ENCODE measurements at regions not wholly inside any gene's neighbourhood (a gene's known extent, or its start where the extent isn't known, plus 50 kb on each side); places are given as distances from the start of the nearest gene placed in this dataset.

DNA sequence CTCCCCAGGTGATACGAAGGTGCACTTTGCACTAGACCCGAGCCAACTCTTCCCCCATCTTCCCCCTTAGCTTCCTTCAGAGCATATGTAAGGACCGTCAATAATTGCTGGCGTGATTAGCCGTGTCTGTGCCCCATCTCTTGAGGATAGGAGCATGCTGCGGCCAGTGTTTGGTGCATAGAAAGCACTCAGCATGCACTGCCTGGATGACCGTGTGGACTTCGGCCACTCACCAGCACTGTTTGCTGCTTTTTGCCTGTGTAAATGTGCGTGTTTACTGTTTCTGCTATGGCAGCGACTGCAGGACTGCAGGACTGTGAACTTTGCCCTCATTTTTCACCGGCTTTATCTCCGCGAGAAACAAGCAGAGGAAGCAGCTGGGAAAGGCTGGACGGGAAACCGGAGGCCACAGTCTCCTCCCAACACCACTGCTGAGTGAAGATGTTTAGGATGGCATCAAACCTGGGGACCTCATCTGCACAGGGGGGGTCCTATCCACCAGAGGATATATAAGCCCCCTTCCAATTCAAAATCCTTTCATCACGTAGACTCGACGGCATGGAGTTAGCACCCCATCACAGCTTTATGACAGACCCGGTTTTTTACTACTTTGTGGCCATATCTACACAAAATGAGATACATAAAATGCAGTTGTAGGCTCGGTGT is 150.6 kb upstream of the AFDN start:
- H2AFZ ChIP-seq (ENCODE audit: low read length): no peak overlapping the region
- no peaks in the 10 kb centered on the region for H4K20me1 ChIP-seq (ENCODE audit: control insufficient read depth, extremely low read depth, insufficient read depth, low read length)
- H3K4me1 ChIP-seq (ENCODE audit: control insufficient read depth, extremely low read depth, insufficient read depth, low read length): no peaks in the 10 kb centered on the region
- H3K4me3 ChIP-seq (replicated peaks in 1 of 4; ENCODE audit: control extremely low read depth in 1 of 4, insufficient read depth in 1 of 4, low read depth in 3 of 4, low read length in 4 of 4): no peak overlapping the region
- H3K27me3 ChIP-seq (ENCODE audit: control insufficient read depth, insufficient read depth, low read length): no peaks in the 10 kb centered on the region
- no peaks in the 10 kb centered on the region for H3K9me3 ChIP-seq (ENCODE audit: control insufficient read depth, insufficient read depth, low read depth, low read length)
- H3K4me2 ChIP-seq (ENCODE audit: extremely low read depth, insufficient read depth, low read length): no peak overlapping the region
- peak in 1 of 2 donors; percentile 2 for DNase-seq (ENCODE audit: low read depth in 2 of 2)
- H3K36me3 ChIP-seq (ENCODE audit: control insufficient read depth, insufficient read depth, low read length): no peaks in the 10 kb centered on the region
- no peak for TF ChIP-seq EZH2 (IDR thresholded peaks at IDR 0.05; ENCODE audit: low read length, missing control alignments)
- no peak for TF ChIP-seq CTCF (conservative IDR thresholded peaks at IDR 0.05 in 1 of 2, IDR thresholded peaks at IDR 0.05 in 1 of 2; ENCODE audit: low read depth in 1 of 2, low read length in 2 of 2)
- no peak overlapping the region for H3K9ac ChIP-seq (ENCODE audit: insufficient read depth, low read length)
- H3K79me2 ChIP-seq (ENCODE audit: control insufficient read depth, insufficient read depth, low read length): no peaks in the 10 kb centered on the region
- no peak overlapping the region for H3K27ac ChIP-seq (ENCODE audit: insufficient read depth, low read length)

GRCh38 chr6:167676666-167677421 is 149.9 kb upstream of the AFDN start:
- Histone ChIP-seq H4K20me1 (ENCODE audit: control insufficient read depth, extremely low read depth, insufficient read depth, low read length) (no peaks in the 10 kb centered on the region), H3K27ac (ENCODE audit: insufficient read depth, low read length) (no peak overlapping the region), H3K36me3 (ENCODE audit: control insufficient read depth, insufficient read depth, low read length) (no peaks in the 10 kb centered on the region), H3K4me2 (ENCODE audit: extremely low read depth, insufficient read depth, low read length) (no peak overlapping the region), H3K9me3 (ENCODE audit: control insufficient read depth, insufficient read depth, low read depth, low read length) (no peaks in the 10 kb centered on the region), H3K4me1 (ENCODE audit: control insufficient read depth, extremely low read depth, insufficient read depth, low read length) (no peaks in the 10 kb centered on the region), H3K27me3 (ENCODE audit: control insufficient read depth, insufficient read depth, low read length) (no peaks in the 10 kb centered on the region), H3K4me3 (replicated peaks in 1 of 4; ENCODE audit: control extremely low read depth in 1 of 4, insufficient read depth in 1 of 4, low read depth in 3 of 4, low read length in 4 of 4) (no peak overlapping the region), H3K79me2 (ENCODE audit: control insufficient read depth, insufficient read depth, low read length) (no peaks in the 10 kb centered on the region), H3K9ac (ENCODE audit: insufficient read depth, low read length) (no peak overlapping the region), H2AFZ (ENCODE audit: low read length) (no peak overlapping the region)
- no peak for DNase-seq (ENCODE audit: low read depth in 2 of 2)
- TF ChIP-seq EZH2 (IDR thresholded peaks at IDR 0.05; ENCODE audit: low read length, missing control alignments): no peak
- TF ChIP-seq CTCF (conservative IDR thresholded peaks at IDR 0.05 in 1 of 2, IDR thresholded peaks at IDR 0.05 in 1 of 2; ENCODE audit: low read depth in 1 of 2, low read length in 2 of 2): no peak

GRCh38 chr6:167677422-167677789 is 149.3 kb upstream of the AFDN start:
- no peak overlapping the region for H3K4me2 ChIP-seq (ENCODE audit: extremely low read depth, insufficient read depth, low read length)
- H3K27me3 ChIP-seq (ENCODE audit: control insufficient read depth, insufficient read depth, low read length): no peaks in the 10 kb centered on the region
- no peak overlapping the region for H3K9ac ChIP-seq (ENCODE audit: insufficient read depth, low read length)
- TF ChIP-seq CTCF (conservative IDR thresholded peaks at IDR 0.05 in 1 of 2, IDR thresholded peaks at IDR 0.05 in 1 of 2; ENCODE audit: low read depth in 1 of 2, low read length in 2 of 2): no peak
- TF ChIP-seq EZH2 (IDR thresholded peaks at IDR 0.05; ENCODE audit: low read length, missing control alignments): no peak
- no peak overlapping the region for H3K4me3 ChIP-seq (replicated peaks in 1 of 4; ENCODE audit: control extremely low read depth in 1 of 4, insufficient read depth in 1 of 4, low read depth in 3 of 4, low read length in 4 of 4)
- H2AFZ ChIP-seq (ENCODE audit: low read length): no peak overlapping the region
- no peak overlapping the region for H3K27ac ChIP-seq (ENCODE audit: insufficient read depth, low read length)
- no peaks in the 10 kb centered on the region for H4K20me1 ChIP-seq (ENCODE audit: control insufficient read depth, extremely low read depth, insufficient read depth, low read length)
- no peaks in the 10 kb centered on the region for H3K36me3 ChIP-seq (ENCODE audit: control insufficient read depth, insufficient read depth, low read length)
- H3K9me3 ChIP-seq (ENCODE audit: control insufficient read depth, insufficient read depth, low read depth, low read length): no peaks in the 10 kb centered on the region
- no peak for DNase-seq (ENCODE audit: low read depth in 2 of 2)
- H3K79me2 ChIP-seq (ENCODE audit: control insufficient read depth, insufficient read depth, low read length): no peaks in the 10 kb centered on the region
- no peaks in the 10 kb centered on the region for H3K4me1 ChIP-seq (ENCODE audit: control insufficient read depth, extremely low read depth, insufficient read depth, low read length)

All from fibroblast of lung (primary cell).